ENCODE measurements at regions not wholly inside any gene's neighbourhood (a gene's known extent, or its start where the extent isn't known, plus 50 kb on each side); places are given as distances from the start of the nearest gene placed in this dataset.

- TF ChIP-seq CTCF (IDR thresholded peaks at IDR 0.05) (no peak), EP300 (IDR thresholded peaks at IDR 0.05) (no peak)
Observed at GRCh38 chr6:121686611-121687023, 251.2 kb downstream of the GJA1 start.

All from tibial nerve (tissue), 4 donors.